HepG2 (cell line): ENCODE measurements at regions not wholly inside any gene's neighbourhood (a gene's known extent, or its start where the extent isn't known, plus 50 kb on each side); places are given as distances from the start of the nearest gene placed in this dataset.

Source experiments
- ATAC-seq: fragments of 200-7000 bp; cut with Tn5 transposase; 3 replicates; pipeline ENCODE4 v1.9.1; 2020; ENCODE audit warnings: mild to moderate bottlenecking, moderate library complexity
- BruUV-seq: library from RNA; stranded (reverse); fragments of 400-500 nt; replicated peaks from 2 replicates; lab custom pipeline; 2021; lab: Mats Ljungman, UMichigan
- CTCF ChIA-PET: fragments of 300-600 bp; formaldehyde crosslinking; extraction: SDS; loops from one replicate; lab custom pipeline; 2021; ENCODE audit warnings: low total read pairs, inconsistent platforms, low intra/inter-chr PET ratio; lab: Yijun Ruan, JAX
- POLR2A ChIA-PET: fragments of 350-600 bp; sonication (Branson Sonifier 250); formaldehyde crosslinking; loops from one replicate; lab custom pipeline; 2020; ENCODE audit warnings: antibody characterized with exemption, inconsistent platforms; lab: Yijun Ruan, JAX
- DNase-seq: peaks from one replicate; pipeline ENCODE4 v3.0.0-alpha.2; 2015; ENCODE audit warnings: low spot score
- FAIRE-seq: peaks from 3 replicates; lab custom pipeline; 2011; peaks lifted over from hg19 to GRCh38; lab: Jason Lieb, UNC
- H2AFZ ChIP-seq: one replicate; pipeline ENCODE4 v1.6.1; 2011; ENCODE audit warnings: low read length, inconsistent platforms
- H3K27ac ChIP-seq: fragments of 300-600 bp; 3 replicates; pipeline ENCODE4 v1.8.0; 2011; ENCODE audit warnings: mixed run types, mild to moderate bottlenecking, mixed read lengths, low read length, inconsistent platforms; ENCODE audit not compliant: insufficient read depth; ENCODE audit errors: extremely low read length
- H3K27me3 ChIP-seq, 2 experiments: fragments of 200-600 bp in 1 of 2; 2 replicates in 1 of 2; 3 replicates in 1 of 2; pipeline versions ENCODE4 v1.6.0 to v1.8.0; 2011; ENCODE audit warnings: low read length in 2 of 2, mild to moderate bottlenecking in 2 of 2, moderate library complexity in 2 of 2, inconsistent platforms in 1 of 2; ENCODE audit not compliant: insufficient read depth in 2 of 2, control insufficient read depth in 1 of 2
- H3K36me3 ChIP-seq, 2 experiments: fragments of 200-600 bp in 1 of 2; replicated peaks in 1 of 2; 2 replicates in 1 of 2; 3 replicates in 1 of 2; pipeline versions ENCODE4 v1.5.1 to v1.8.0; 2011; ENCODE audit warnings: low read length in 2 of 2, inconsistent platforms in 1 of 2; ENCODE audit not compliant: insufficient read depth in 2 of 2, control insufficient read depth in 1 of 2
- H3K4me1 ChIP-seq: 2 replicates; pipeline ENCODE4 v1.5.1; 2012; ENCODE audit warnings: low read length, inconsistent platforms; ENCODE audit not compliant: insufficient read depth
- H3K4me2 ChIP-seq: 2 replicates; pipeline ENCODE4 v1.6.0; 2011; ENCODE audit warnings: low read depth, low read length, inconsistent platforms
- H3K4me3 ChIP-seq, 3 experiments: fragments of 200-600 bp in 1 of 3; sonication (generic), shearing (Covaris generic) in 1 of 3; replicated peaks in 1 of 3; 2 replicates each; pipeline ENCODE4 v1.5.1; 2011 to 2016; ENCODE audit warnings: low read length in 3 of 3, inconsistent platforms in 2 of 3, low read depth in 2 of 3, mild to moderate bottlenecking in 2 of 3, control low read depth in 1 of 3, mixed read lengths in 1 of 3; ENCODE audit not compliant: insufficient read depth in 1 of 3
- H3K79me2 ChIP-seq: one replicate; pipeline ENCODE4 v1.6.1; 2011; ENCODE audit warnings: low read length, inconsistent platforms; ENCODE audit not compliant: insufficient read depth
- H3K9ac ChIP-seq: 2 replicates; pipeline ENCODE4 v1.6.0; 2011; ENCODE audit warnings: mild to moderate bottlenecking, low read depth, low read length, inconsistent platforms; ENCODE audit not compliant: insufficient read depth
- H3K9me3 ChIP-seq: 2 replicates; pipeline ENCODE4 v1.5.1; 2012; ENCODE audit warnings: mild to moderate bottlenecking, low read length
- H4K20me1 ChIP-seq: 2 replicates; pipeline ENCODE4 v1.6.0; 2011; ENCODE audit warnings: inconsistent platforms, mild to moderate bottlenecking, low read length, moderate library complexity; ENCODE audit not compliant: insufficient read depth
- BCLAF1 ChIP-seq: fragments of 450-650 bp; IDR thresholded peaks from 2 replicates; pipeline ENCODE4 v1.6.1; 2017; ENCODE audit warnings: mild to moderate bottlenecking
- BRCA1 ChIP-seq: sonication (generic); formaldehyde crosslinking; IDR thresholded peaks from 2 replicates; pipeline ENCODE4 v1.4.0; 2020; ENCODE audit warnings: missing genetic modification reagents
- GMEB2 ChIP-seq: IDR thresholded peaks from 2 replicates; pipeline ENCODE4 v1.6.1; 2016; ENCODE audit warnings: missing biosample characterization, missing genetic modification reagents, low read depth
- HOXA7 ChIP-seq: sonication (generic); formaldehyde crosslinking; IDR thresholded peaks from 2 replicates; pipeline ENCODE4 v1.8.1; 2022; ENCODE audit warnings: mild to moderate bottlenecking, missing genetic modification reagents, moderate library complexity
- MATR3 ChIP-seq: sonication (generic); formaldehyde crosslinking; IDR thresholded peaks from 2 replicates; pipeline ENCODE4 v1.4.0; 2020; ENCODE audit warnings: missing genetic modification reagents
- MIXL1 ChIP-seq: IDR thresholded peaks from 2 replicates; pipeline ENCODE4 v1.6.1; 2016
- MXD4 ChIP-seq: IDR thresholded peaks from 2 replicates; pipeline ENCODE4 v1.6.1; 2016; ENCODE audit warnings: mild to moderate bottlenecking, missing biosample characterization, missing genetic modification reagents
- MYPOP ChIP-seq: sonication (generic); formaldehyde crosslinking; IDR thresholded peaks from 2 replicates; pipeline ENCODE4 v1.8.1; 2023; ENCODE audit warnings: mild to moderate bottlenecking, moderate library complexity, missing genetic modification reagents
- SIN3B ChIP-seq: fragments of 150-350 bp; IDR thresholded peaks from 2 replicates; pipeline ENCODE4 v1.6.1; 2014; ENCODE audit warnings: low read length
- ZFX ChIP-seq: sonication (generic); formaldehyde crosslinking; IDR thresholded peaks from 2 replicates; pipeline ENCODE4 v1.4.0; 2020; ENCODE audit warnings: mild to moderate bottlenecking, low read depth, missing genetic modification reagents, moderate library complexity
- ZNF256 ChIP-seq: sonication (generic); formaldehyde crosslinking; conservative IDR thresholded peaks from 2 replicates; pipeline ENCODE4 v1.4.0; 2020; ENCODE audit warnings: missing genetic modification reagents
- WGBS: methylation state at CpG from one replicate; pipeline ENCODE4 v1.1.6; 2017; ENCODE audit warnings: low lambda C conversion rate; 5-methylcytosine and 5-hydroxymethylcytosine counted together
- in situ Hi-C: cut with HindIII; loops from 2 replicates; pipeline ENCODE4 v1.10.0; 2017; ENCODE audit warnings: low pct_unique_long_range_greater_than_20kb; ENCODE audit not compliant: extremely low pct_ligation_motif_present
- intact Hi-C: fragments of 100-400 bp; cut with micrococcal nuclease; formaldehyde crosslinking; loops from one replicate; pipeline ENCODE4 v1.10.0; 2022; ENCODE audit not compliant: unreplicated experiment

GRCh38 chr1:82227306-82228095 lies 426.8 kb downstream of the ADGRL2 start:
- Histone ChIP-seq H3K79me2 (no peaks in the 10 kb centered on the region), H3K9me3 (peaks cover 63% of the 10 kb centered on the region), H3K9ac (no peak overlapping the region), H3K27me3 (no peaks in the 10 kb centered on the region), H3K4me2 (no peak overlapping the region), H3K36me3 (no peaks in the 10 kb centered on the region), H3K4me3 (no peak overlapping the region), H2AFZ (no peak overlapping the region), H4K20me1 (no peaks in the 10 kb centered on the region), H3K27ac (no peak overlapping the region), H3K4me1 (no peaks in the 10 kb centered on the region)
- intact Hi-C loops: no loop called here
- TF ChIP-seq BCLAF1 (no peak), GMEB2 (CRISPR knock-in tag) (no peak), SIN3B (no peak), MIXL1 (CRISPR knock-in tag) (no peak), BRCA1 (CRISPR knock-in tag) (no peak), MXD4 (CRISPR knock-in tag) (no peak), MATR3 (CRISPR knock-in tag) (no peak), MYPOP (CRISPR knock-in tag) (no peak), ZNF256 (CRISPR knock-in tag) (no peak), HOXA7 (no peak), ZFX (CRISPR knock-in tag) (no peak)
- 0% methylated on average over 3 of the region's 3 CpGs for WGBS
- ATAC-seq (no peak), DNase-seq (no peak), FAIRE-seq (no peak)
- ChIA-PET CTCF (no interaction called here), POLR2A (no interaction called here)
- no TSS peak for BruUV-seq
- in situ Hi-C loops: no loop called here
